H1 (cell line): ENCODE measurements at regions not wholly inside any gene's neighbourhood (a gene's known extent, or its start where the extent isn't known, plus 50 kb on each side); places are given as distances from the start of the nearest gene placed in this dataset.

Experiments used
- CTCF ChIA-PET: fragments of 300-600 bp; sonication (Branson Sonifier 250); formaldehyde crosslinking; loops from one replicate; lab custom pipeline; 2021; ENCODE audit not compliant: partially characterized antibody; lab: Charles Lee
- POLR2A ChIA-PET: fragments of 300-600 bp; sonication (Branson Sonifier 250); formaldehyde crosslinking; loops from one replicate; lab custom pipeline; 2021; ENCODE audit warnings: inconsistent platforms; ENCODE audit not compliant: partially characterized antibody; lab: Charles Lee
- DNase-seq, 2 experiments: peaks; one replicate each; pipeline versions ENCODE4 v3.0.0 to v3.0.0-alpha.2; 2010 to 2022; ENCODE audit warnings: low spot score in 2 of 2, low read depth in 1 of 2, mixed read lengths in 1 of 2
- FAIRE-seq: peaks from 2 replicates; lab custom pipeline; 2011; peaks lifted over from hg19 to GRCh38; lab: Jason Lieb, UNC
- H2AFZ ChIP-seq: 2 replicates; pipeline ENCODE4 v1.8.1; 2012; ENCODE audit warnings: low read length, inconsistent platforms
- H2AK5ac ChIP-seq: 2 replicates; pipeline ENCODE4 v1.6.1; 2013; ENCODE audit warnings: low read depth, low read length
- H2BK120ac ChIP-seq: replicated peaks from 2 replicates; pipeline ENCODE3; 2013; ENCODE audit warnings: low read depth, low read length, inconsistent platforms
- H2BK12ac ChIP-seq: 2 replicates; pipeline ENCODE4 v1.6.1; 2013; ENCODE audit warnings: low read depth, low read length
- H2BK15ac ChIP-seq: 2 replicates; pipeline ENCODE4 v1.6.1; 2013; ENCODE audit warnings: low read length
- H2BK20ac ChIP-seq: 2 replicates; pipeline ENCODE4 v1.6.1; 2013; ENCODE audit warnings: low read length
- H2BK5ac ChIP-seq: 2 replicates; pipeline ENCODE4 v1.6.1; 2013; ENCODE audit warnings: low read depth, low read length
- H3K14ac ChIP-seq: 2 replicates; pipeline ENCODE4 v1.6.1; 2013; ENCODE audit warnings: inconsistent platforms; ENCODE audit not compliant: insufficient read length
- H3K18ac ChIP-seq: 2 replicates; pipeline ENCODE4 v1.6.1; 2013; ENCODE audit warnings: low read length; ENCODE audit errors: extremely low read depth
- H3K23ac ChIP-seq: 2 replicates; pipeline ENCODE4 v1.6.1; 2013; ENCODE audit warnings: inconsistent platforms; ENCODE audit not compliant: insufficient read length
- H3K23me2 ChIP-seq: 2 replicates; pipeline ENCODE4 v1.6.1; 2013; ENCODE audit warnings: low read depth, low read length
- H3K27ac ChIP-seq: 2 replicates; pipeline ENCODE4 v1.6.1; 2011; ENCODE audit warnings: low read depth, low read length, inconsistent platforms
- H3K27me3 ChIP-seq, 4 experiments: replicated peaks in 1 of 4; 1 replicate in 1 of 4; 2 replicates in 3 of 4; pipeline versions ENCODE4 v1.6.1 to v1.8.1; 2011 to 2013; ENCODE audit warnings: low read length in 3 of 4, mild to moderate bottlenecking in 3 of 4, inconsistent platforms in 2 of 4, mixed read lengths in 2 of 4, moderate library complexity in 1 of 4; ENCODE audit not compliant: control insufficient read depth in 3 of 4, insufficient read depth in 3 of 4; ENCODE audit errors: extremely low read depth in 1 of 4
- H3K36me3 ChIP-seq, 4 experiments: 2 replicates each; pipeline versions ENCODE4 v1.6.1 to v1.8.1; 2011 to 2013; ENCODE audit warnings: mild to moderate bottlenecking in 4 of 4, low read length in 3 of 4, moderate library complexity in 2 of 4, control low read depth in 1 of 4, inconsistent platforms in 1 of 4; ENCODE audit not compliant: insufficient read depth in 4 of 4, control insufficient read depth in 2 of 4
- H3K4ac ChIP-seq: replicated peaks from 2 replicates; pipeline ENCODE3; 2013; ENCODE audit warnings: low read length, low read depth, mixed read lengths, inconsistent platforms; ENCODE audit not compliant: insufficient read length
- H3K4me1 ChIP-seq, 4 experiments: replicated peaks in 1 of 4; 1 replicate in 1 of 4; 2 replicates in 3 of 4; pipeline versions ENCODE4 v1.6.1 to v1.8.1; 2011 to 2013; ENCODE audit warnings: low read length in 3 of 4, inconsistent platforms in 2 of 4, mixed read lengths in 1 of 4; ENCODE audit not compliant: insufficient read depth in 4 of 4, control insufficient read depth in 3 of 4
- H3K4me2 ChIP-seq, 2 experiments: 2 replicates each; pipeline versions ENCODE4 v1.6.1 to v1.8.1; 2011 to 2013; ENCODE audit warnings: low read depth in 2 of 2, low read length in 2 of 2, control low read depth in 1 of 2, inconsistent platforms in 1 of 2, mild to moderate bottlenecking in 1 of 2; ENCODE audit not compliant: insufficient read depth in 1 of 2
- H3K4me3 ChIP-seq, 4 experiments: fragments of 200-600, 300-600 bp in 1 of 4; sonication (generic), shearing (Covaris generic), sonication (Bioruptor Twin) in 1 of 4; 2 replicates each; pipeline versions ENCODE4 v1.5.1 to v1.8.1; 2011 to 2016; ENCODE audit warnings: low read length in 4 of 4, low read depth in 3 of 4, control low read depth in 2 of 4, inconsistent platforms in 2 of 4, mild to moderate bottlenecking in 2 of 4, mixed read lengths in 1 of 4, moderate library complexity in 1 of 4; ENCODE audit not compliant: insufficient read depth in 2 of 4; ENCODE audit errors: extremely low read depth in 1 of 4
- H3K56ac ChIP-seq: replicated peaks from 2 replicates; pipeline ENCODE3; 2013; ENCODE audit warnings: low read depth, mild to moderate bottlenecking, mixed read lengths, low read length, inconsistent platforms; ENCODE audit not compliant: insufficient read length
- H3K79me1 ChIP-seq: 2 replicates; pipeline ENCODE4 v1.6.1; 2013; ENCODE audit warnings: low read depth, low read length, control low read depth
- H3K79me2 ChIP-seq, 2 experiments: 2 replicates each; pipeline versions ENCODE4 v1.6.1 to v1.8.1; 2012 to 2013; ENCODE audit warnings: low read length in 2 of 2, mild to moderate bottlenecking in 2 of 2, inconsistent platforms in 1 of 2; ENCODE audit not compliant: insufficient read depth in 2 of 2, control insufficient read depth in 1 of 2
- H3K9ac ChIP-seq, 4 experiments: replicated peaks in 1 of 4; 1 replicate in 1 of 4; 2 replicates in 3 of 4; pipeline versions ENCODE4 v1.6.1 to v1.8.1; 2011 to 2013; ENCODE audit warnings: low read depth in 3 of 4, low read length in 3 of 4, control low read depth in 2 of 4, mild to moderate bottlenecking in 2 of 4, moderate library complexity in 2 of 4, inconsistent platforms in 1 of 4; ENCODE audit errors: extremely low read depth in 1 of 4
- H3K9me3 ChIP-seq, 2 experiments: 2 replicates each; pipeline versions ENCODE4 v1.6.1 to v1.8.1; 2012 to 2013; ENCODE audit warnings: mild to moderate bottlenecking in 2 of 2, moderate library complexity in 2 of 2, control low read depth in 1 of 2, inconsistent platforms in 1 of 2, low read depth in 1 of 2, low read length in 1 of 2, mixed read lengths in 1 of 2; ENCODE audit not compliant: insufficient read depth in 2 of 2
- H4K20me1 ChIP-seq, 2 experiments: replicated peaks in 1 of 2; 2 replicates each; pipeline versions ENCODE3 to v1.8.1; 2011 to 2013; ENCODE audit warnings: inconsistent platforms in 2 of 2, low read length in 2 of 2, mild to moderate bottlenecking in 1 of 2; ENCODE audit not compliant: insufficient read depth in 2 of 2, control insufficient read depth in 1 of 2
- H4K5ac ChIP-seq: 2 replicates; pipeline ENCODE4 v1.6.1; 2013; ENCODE audit warnings: low read length, low read depth, mixed read lengths, inconsistent platforms; ENCODE audit not compliant: insufficient read length
- H4K8ac ChIP-seq: 2 replicates; pipeline ENCODE4 v1.8.0; 2013; ENCODE audit warnings: mild to moderate bottlenecking, moderate library complexity, low read length, inconsistent platforms; ENCODE audit not compliant: insufficient read depth; ENCODE audit errors: extremely low read depth
- H4K91ac ChIP-seq: replicated peaks from 2 replicates; pipeline ENCODE3; 2013; ENCODE audit warnings: low read length, mixed read lengths, inconsistent platforms; ENCODE audit not compliant: insufficient read length
- ASH2L ChIP-seq: fragments of 200-600, 300-600 bp; sonication (generic); IDR thresholded peaks from one replicate; pipeline ENCODE4 v1.7.1; 2017; ENCODE audit warnings: low read length
- CBX5 ChIP-seq: fragments of 300-800, 300-1000 bp; sonication (generic); IDR thresholded peaks from 2 replicates; pipeline ENCODE4 v1.7.1; 2016; ENCODE audit warnings: antibody characterized with exemption, low read length, low read depth
- CEBPB ChIP-seq: IDR thresholded peaks from 2 replicates; pipeline ENCODE4 v1.6.1; 2012; ENCODE audit warnings: low read depth, low read length
- CHD1 ChIP-seq: IDR thresholded peaks from 2 replicates; pipeline ENCODE4 v1.6.1; 2012; ENCODE audit warnings: low read depth, low read length, improper control_type of control experiment
- EGR1 ChIP-seq: IDR thresholded peaks from 2 replicates; pipeline ENCODE4 v1.6.1; 2011; ENCODE audit warnings: low read depth, low read length, borderline replicate concordance
- EP300 ChIP-seq, 2 experiments: IDR thresholded peaks; 1 replicate in 1 of 2; 2 replicates in 1 of 2; pipeline ENCODE4 v1.6.1; 2011 to 2012; ENCODE audit warnings: low read depth in 2 of 2, low read length in 2 of 2, mild to moderate bottlenecking in 2 of 2, borderline replicate concordance in 1 of 2, inconsistent platforms in 1 of 2, moderate library complexity in 1 of 2
- EZH2 ChIP-seq: fragments of 200-600 bp; sonication (generic); IDR thresholded peaks from 2 replicates; pipeline ENCODE4 v1.7.1; 2012; ENCODE audit warnings: low read depth, mild to moderate bottlenecking, moderate library complexity, low read length, inconsistent platforms; ENCODE audit not compliant: severe bottlenecking
- HDAC2 ChIP-seq, 2 experiments: fragments of 300-600 bp in 1 of 2; sonication (generic) in 1 of 2; IDR thresholded peaks; 2 replicates each; pipeline ENCODE4 v1.6.1; 2011 to 2012; ENCODE audit warnings: low read depth in 2 of 2, low read length in 2 of 2, mild to moderate bottlenecking in 2 of 2, moderate library complexity in 2 of 2, borderline replicate concordance in 1 of 2, inconsistent platforms in 1 of 2
- KDM1A ChIP-seq: fragments of 200-600, 300-600 bp; sonication (generic); IDR thresholded peaks from 2 replicates; pipeline ENCODE4 v1.7.1; 2016; ENCODE audit warnings: mild to moderate bottlenecking, low read length, borderline replicate concordance
- KDM4A ChIP-seq: IDR thresholded peaks from one replicate; pipeline ENCODE4 v1.7.1; 2012; ENCODE audit warnings: low read depth, mild to moderate bottlenecking, moderate library complexity, low read length, inconsistent platforms; ENCODE audit not compliant: severe bottlenecking
- MAX ChIP-seq: IDR thresholded peaks from 2 replicates; pipeline ENCODE4 v1.6.1; 2012; ENCODE audit warnings: inconsistent platforms
- RFX5 ChIP-seq: IDR thresholded peaks from 2 replicates; pipeline ENCODE4 v1.6.1; 2011; ENCODE audit warnings: low read depth, low read length, improper control_type of control experiment, borderline replicate concordance
- SP4 ChIP-seq: IDR thresholded peaks from 2 replicates; pipeline ENCODE4 v1.6.1; 2012; ENCODE audit warnings: low read length, inconsistent platforms
- SRF ChIP-seq: IDR thresholded peaks from 2 replicates; pipeline ENCODE4 v1.6.1; 2011; ENCODE audit warnings: mild to moderate bottlenecking, low read depth, low read length, moderate library complexity
- WGBS, 2 experiments: shearing (Covaris generic) in 1 of 2; methylation state at CpG; one replicate each; pipeline versions ENCODE4 v1.1.6 to v1.1.7; 2013 to 2015; ENCODE audit warnings: low lambda C conversion rate in 2 of 2, mixed read lengths in 2 of 2, inconsistent platforms in 1 of 2, low coverage in 1 of 2, missing lambda C conversion rate in 1 of 2; ENCODE audit not compliant: insufficient replicate concordance in 2 of 2, insufficient coverage in 1 of 2, insufficient read length in 1 of 2; ENCODE audit errors: extremely low coverage in 1 of 2, missing lambda C conversion rate in 1 of 2; 5-methylcytosine and 5-hydroxymethylcytosine counted together

- Histone ChIP-seq H3K79me2 (no peaks in the 10 kb centered on the region), H2BK5ac (no peak overlapping the region), H3K23ac (no peak overlapping the region), H3K4me2 (no peak overlapping the region), H3K27ac (no peak overlapping the region), H2BK12ac (no peak overlapping the region), H4K8ac (no peak overlapping the region), H2BK120ac (no peak overlapping the region), H3K27me3 (no peaks in the 10 kb centered on the region), H3K79me1 (no peaks in the 10 kb centered on the region), H3K4me1 (no peaks in the 10 kb centered on the region), H4K20me1 (no peaks in the 10 kb centered on the region), H3K9ac (no peak overlapping the region), H4K5ac (no peak overlapping the region), H3K4me3 (no peak overlapping the region), H3K36me3 (no peaks in the 10 kb centered on the region), H2AFZ (no peak overlapping the region), H2BK15ac (no peak overlapping the region), H2BK20ac (no peak overlapping the region), H2AK5ac (no peak overlapping the region), H3K56ac (no peak overlapping the region), H3K4ac (no peak overlapping the region), H3K23me2 (no peaks in the 10 kb centered on the region), H3K9me3 (no peaks in the 10 kb centered on the region), H3K18ac (no peak overlapping the region), H4K91ac (no peak overlapping the region), H3K14ac (no peak overlapping the region)
- ChIA-PET CTCF (interaction anchor here (0.8 kb wide), 1 partner anchor 206 kb away, joined by 3 read pairs; no protein-coding TSS in a partner anchor), POLR2A (no interaction called here)
- WGBS, 2 experiments, result 90% methylated on average over 3 of the region's 3 CpGs; no CpG with 5 or more reads in 1 of the 2 experiments
- FAIRE-seq (no peak), DNase-seq (no peak)
- no peak for TF ChIP-seq KDM4A
- no peak for TF ChIP-seq KDM1A
- no peak for TF ChIP-seq SRF
- TF ChIP-seq RFX5, result no peak
- no peak for TF ChIP-seq CHD1
- TF ChIP-seq EP300 (IDR thresholded peaks at IDR 0.05; ENCODE audit: borderline replicate concordance in 1 of 2, low read depth in 2 of 2, low read length in 2 of 2), result no peak
- TF ChIP-seq CBX5, result no peak
- no peak for TF ChIP-seq ASH2L
- TF ChIP-seq HDAC2 (IDR thresholded peaks at IDR 0.05; ENCODE audit: borderline replicate concordance in 1 of 2, low read depth in 2 of 2, low read length in 2 of 2), result no peak
- TF ChIP-seq EZH2, result no peak
- TF ChIP-seq EGR1, result no peak
- TF ChIP-seq MAX, result no peak
- TF ChIP-seq CEBPB, result no peak
- no peak for TF ChIP-seq SP4
Observed at GRCh38 chr6:63504777-63505384, 67.4 kb upstream of the LOC128125822 start.
